22Rv1 (cell line): ENCODE measurements at regions not wholly inside any gene's neighbourhood (a gene's known extent, or its start where the extent isn't known, plus 50 kb on each side); places are given as distances from the start of the nearest gene placed in this dataset.

Experiments used
- ZFX ChIP-seq: fragments of 450-650 bp; IDR thresholded peaks from 2 replicates; pipeline ENCODE4 v1.6.1; 2017; ENCODE audit warnings: antibody characterized with exemption, borderline replicate concordance
- TF ChIP-seq, protein P1 (sequence below): fragments of 450-650 bp; IDR thresholded peaks from 2 replicates; pipeline ENCODE4 v1.5.1; 2017; ENCODE audit warnings: mild to moderate bottlenecking

DNA sequence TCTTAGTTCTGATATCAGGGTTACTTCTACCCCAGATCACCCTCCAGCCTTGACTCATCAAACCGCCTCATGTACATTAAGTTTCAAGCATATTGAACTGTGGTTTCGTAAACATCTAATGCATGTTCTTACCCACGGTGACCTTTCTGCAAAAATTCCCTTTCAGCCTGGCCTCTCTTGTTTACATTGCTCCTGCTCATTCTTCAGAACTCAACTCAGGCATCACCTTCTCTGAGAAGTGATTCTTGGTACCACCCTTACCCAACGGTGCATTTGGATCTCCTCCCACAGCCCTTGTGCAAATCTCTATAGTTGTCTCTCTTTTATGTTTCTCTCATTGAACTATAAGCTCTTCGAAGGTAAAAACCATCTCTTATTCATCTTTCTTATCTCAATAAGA lies 503.1 kb upstream of the PKDCC start:
- TF ChIP-seq, protein P1, sequence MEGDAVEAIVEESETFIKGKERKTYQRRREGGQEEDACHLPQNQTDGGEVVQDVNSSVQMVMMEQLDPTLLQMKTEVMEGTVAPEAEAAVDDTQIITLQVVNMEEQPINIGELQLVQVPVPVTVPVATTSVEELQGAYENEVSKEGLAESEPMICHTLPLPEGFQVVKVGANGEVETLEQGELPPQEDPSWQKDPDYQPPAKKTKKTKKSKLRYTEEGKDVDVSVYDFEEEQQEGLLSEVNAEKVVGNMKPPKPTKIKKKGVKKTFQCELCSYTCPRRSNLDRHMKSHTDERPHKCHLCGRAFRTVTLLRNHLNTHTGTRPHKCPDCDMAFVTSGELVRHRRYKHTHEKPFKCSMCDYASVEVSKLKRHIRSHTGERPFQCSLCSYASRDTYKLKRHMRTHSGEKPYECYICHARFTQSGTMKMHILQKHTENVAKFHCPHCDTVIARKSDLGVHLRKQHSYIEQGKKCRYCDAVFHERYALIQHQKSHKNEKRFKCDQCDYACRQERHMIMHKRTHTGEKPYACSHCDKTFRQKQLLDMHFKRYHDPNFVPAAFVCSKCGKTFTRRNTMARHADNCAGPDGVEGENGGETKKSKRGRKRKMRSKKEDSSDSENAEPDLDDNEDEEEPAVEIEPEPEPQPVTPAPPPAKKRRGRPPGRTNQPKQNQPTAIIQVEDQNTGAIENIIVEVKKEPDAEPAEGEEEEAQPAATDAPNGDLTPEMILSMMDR = no peak
- no peak for TF ChIP-seq ZFX
